DMS53 (cell line): ENCODE measurements at regions not wholly inside any gene's neighbourhood (a gene's known extent, or its start where the extent isn't known, plus 50 kb on each side); places are given as distances from the start of the nearest gene placed in this dataset.

ENCODE experiments used
- DNase-seq: peaks from one replicate; lab custom pipeline; 2025; lab: John Stamatoyannopoulos, UW

DNA sequence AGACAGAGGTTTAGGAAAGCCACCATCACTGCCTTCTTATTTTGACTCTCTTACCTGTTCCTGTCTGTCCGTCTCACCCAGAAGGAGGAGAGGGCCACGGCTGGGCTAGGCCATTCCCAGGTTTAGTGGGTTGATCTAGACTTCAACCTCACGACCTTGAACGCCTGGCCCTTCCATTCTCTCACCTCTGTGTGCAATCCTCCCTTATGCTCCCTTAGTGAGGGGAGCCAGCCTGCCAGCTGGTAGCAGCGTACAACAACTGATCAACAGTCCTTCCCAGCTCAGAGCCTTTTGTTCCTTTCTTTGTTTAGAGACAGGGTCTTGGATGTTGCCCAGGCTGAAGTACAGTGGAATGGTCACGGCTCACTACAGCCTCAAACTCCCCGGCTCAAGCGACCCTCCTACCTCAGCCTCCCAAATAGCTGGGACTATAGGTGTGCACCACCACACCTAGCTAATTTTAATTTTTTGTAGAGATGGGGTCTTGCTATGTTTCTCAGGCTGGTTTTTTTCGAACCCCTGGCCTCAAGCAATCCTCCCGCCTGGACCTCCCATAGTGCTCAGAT, 123.9 kb downstream of the ZNF664 start:
- DNase-seq: no peak

DNA sequence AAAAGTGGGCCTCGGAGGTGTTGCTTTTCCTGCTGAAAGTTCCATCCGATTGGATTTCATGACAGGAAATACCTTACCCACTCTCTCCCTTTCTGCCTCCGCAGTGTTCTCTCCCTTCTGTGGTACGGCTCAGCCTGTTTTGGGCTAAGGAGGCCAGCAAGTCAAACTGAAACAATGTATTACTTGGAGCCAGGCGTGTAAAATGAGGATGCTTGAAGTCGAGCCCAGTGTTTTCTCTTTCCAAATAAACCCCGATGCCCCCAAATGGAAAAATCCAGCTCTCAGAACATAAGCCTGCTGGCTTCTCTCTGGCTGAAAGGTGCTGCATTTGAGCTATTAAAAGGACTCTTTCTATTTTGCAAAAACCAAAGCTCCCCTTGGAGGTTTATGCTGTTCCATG, 124.7 kb downstream of the ZNF664 start:
- DNase-seq: no peak

DNA sequence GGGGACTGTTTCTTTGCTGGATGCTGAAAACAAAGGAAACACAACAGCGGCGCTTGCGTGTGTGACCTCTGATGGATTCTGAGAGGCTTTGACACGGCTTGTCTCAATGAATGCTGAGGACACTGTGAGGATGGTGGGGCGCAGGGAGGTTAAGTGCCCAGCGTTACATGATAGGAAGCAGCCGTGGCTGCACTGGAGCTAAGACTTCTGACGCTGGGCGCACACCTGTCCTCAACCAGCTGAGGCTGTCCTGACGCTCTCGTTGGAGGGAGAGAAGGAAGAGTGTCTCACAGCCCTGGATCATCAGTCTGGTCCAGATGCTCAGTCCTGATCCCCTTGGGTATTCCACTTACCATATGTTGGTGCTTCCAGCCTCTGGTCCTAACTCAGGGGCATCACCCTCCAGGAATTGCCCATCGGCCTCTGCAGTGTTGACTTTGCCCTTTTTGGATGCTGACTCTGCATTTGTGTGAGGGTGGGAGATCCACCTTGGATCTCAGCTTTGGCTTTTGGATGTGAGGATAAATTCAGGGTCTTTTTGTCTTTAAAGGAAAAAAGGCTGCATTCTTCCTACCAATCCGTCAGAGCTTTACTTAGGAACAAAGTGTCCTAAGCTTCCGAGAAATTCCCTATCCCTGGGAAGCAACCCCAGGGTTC, 125.2 kb downstream of the ZNF664 start:
- no peak for DNase-seq

DNA sequence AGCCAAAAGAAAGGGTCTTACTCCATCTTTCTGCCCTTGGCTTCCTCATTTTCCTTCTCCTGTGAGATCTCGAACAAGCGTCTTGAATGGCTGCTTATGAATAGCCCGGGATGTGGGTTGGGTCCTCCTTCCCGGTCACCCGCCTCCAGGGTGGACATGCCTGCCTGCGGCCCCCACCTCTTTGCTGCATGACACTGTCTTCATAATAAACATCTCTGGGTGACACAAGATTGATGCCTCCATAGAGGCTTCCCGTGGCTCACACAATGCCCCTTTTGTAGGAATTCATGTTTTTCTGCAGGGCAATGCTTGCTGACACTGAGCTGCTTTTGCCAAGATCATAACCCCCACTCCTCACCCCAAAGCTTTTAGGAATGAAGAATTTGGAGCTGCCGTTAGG, 125.9 kb downstream of the ZNF664 start:
- no peak for DNase-seq

DNA sequence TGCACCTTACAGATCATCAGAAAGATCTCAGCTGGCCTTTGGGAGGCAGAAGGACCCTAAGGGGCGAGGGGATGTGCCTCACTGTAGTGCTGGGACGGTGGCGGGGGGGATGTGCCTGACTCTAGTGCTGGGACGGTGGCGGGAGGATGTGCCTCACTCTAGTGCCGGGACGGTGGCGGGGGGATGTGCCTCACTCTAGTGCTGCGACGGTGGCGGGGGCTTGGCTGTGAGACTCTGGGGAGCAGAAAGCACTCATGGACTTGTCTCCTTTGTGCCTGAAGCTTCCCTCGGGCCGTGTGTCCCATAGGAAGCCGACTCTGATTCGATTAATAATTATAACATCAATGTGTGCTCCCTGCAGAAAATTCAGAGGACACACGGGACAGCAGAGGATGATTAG, 126.6 kb downstream of the ZNF664 start:
- DNase-seq: no peak

DNA sequence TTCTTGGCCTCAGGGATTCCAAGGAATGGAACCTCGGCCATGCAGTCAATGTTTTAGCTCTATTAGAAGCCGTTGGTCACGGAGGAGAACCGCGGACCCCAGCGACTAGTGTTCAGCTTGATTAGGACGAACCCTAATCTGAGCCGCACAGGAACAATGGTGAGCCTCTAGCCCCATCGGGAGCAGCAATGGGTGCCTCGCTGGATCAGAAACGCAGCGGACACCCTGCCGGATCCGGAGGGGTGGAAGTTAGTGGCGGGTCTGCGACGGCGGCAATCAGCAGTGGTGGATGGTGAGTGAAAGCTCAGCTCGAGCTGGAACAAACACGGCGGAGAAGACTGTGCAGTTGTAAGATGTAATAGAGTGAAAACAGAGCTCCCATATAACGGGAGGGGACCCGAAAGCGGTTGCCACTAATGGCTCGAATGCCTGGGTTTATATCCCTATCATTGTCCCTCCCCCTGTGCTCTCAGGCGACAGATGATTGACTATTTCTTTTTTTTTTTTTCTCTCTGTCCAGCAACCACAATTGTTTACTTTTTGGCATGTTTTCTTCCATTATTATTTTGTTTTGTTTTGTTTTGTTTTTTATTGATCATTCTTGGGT, 127.7 kb downstream of the ZNF664 start:
- DNase-seq: no peak

DNA sequence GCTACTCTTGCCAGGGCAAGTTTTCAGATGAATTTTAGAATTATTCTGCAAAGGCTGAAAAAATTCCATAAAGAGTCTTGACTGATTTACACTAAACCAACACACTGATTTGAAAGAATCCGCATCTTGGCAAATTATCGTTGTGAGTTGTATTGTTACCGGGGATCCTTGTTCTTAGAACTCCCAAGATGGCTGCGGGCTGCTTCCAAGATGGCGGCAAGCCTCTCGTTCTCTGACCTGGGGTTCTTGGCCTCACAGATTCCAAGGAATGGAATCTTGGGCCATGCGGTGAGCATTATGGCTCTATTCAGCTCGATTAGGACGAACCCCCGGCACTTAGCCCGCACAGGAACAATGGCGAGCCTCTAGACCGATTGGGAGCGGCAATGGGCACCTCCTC, 132.5 kb downstream of the ZNF664 start:
- no peak for DNase-seq

DNA sequence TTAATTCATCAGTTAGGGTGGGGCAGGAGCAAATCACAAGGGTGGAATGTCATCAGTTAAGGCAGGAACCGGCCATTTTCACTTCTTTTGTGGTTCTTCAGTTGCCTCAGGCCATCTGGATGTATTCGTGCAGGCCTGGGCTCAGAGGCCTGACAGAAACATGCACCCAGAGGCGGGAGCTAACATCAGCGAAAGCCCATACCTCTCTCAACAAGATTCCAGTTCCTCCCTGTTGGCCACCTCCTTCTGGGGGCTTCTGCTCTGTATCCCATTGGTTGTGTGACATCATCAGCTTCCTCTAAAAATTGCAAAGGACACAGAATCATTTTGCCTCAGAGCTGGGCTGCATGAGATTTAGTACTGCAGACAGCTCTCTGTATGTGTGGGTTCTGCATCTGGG, 134.3 kb downstream of the ZNF664 start:
- DNase-seq: no peak

DNA sequence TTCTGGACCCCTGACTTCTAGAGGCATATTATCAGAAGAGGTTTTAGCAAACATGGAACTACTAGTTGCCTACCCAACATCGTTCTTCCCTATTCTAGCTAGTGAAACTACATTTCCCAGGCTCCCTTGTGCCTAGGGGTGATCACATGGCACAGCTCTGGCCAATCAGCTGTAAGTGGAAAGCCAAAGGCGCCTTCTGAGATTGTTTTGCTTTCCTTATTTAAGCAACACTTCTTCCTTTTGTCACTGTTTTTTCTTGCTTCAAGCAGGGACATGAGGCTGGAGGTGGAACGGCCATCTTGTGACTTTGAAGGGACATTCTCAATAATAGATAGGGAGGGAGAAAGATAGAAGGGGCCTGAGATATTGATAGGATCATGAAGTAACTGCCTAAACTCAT, 136.7 kb downstream of the ZNF664 start:
- peak; percentile 28 for DNase-seq

DNA sequence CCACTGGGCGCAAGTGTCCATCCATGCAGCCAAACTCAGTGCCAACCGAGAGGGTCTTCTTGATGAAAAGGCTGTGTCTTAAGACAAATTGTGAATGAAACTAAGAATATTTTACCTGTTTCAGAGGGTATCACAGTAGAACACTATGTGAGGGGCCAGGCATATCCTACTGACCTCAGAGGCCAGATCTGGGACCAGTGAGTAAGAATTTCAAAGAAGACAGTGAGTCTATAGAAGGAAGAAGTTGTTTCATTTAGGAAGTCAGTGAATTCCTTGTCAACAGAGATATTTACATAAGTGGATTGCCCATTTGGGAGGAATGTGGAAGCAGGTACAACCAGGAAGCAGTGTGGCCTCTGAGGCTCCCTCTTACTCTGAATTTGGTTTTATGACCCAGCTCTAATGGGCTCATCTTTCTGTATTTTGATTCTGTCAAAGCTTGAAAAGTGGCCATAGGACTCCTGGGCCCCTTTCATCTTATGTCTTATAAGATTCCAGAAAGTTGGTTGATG, 137.4 kb downstream of the ZNF664 start:
- no peak for DNase-seq

DNA sequence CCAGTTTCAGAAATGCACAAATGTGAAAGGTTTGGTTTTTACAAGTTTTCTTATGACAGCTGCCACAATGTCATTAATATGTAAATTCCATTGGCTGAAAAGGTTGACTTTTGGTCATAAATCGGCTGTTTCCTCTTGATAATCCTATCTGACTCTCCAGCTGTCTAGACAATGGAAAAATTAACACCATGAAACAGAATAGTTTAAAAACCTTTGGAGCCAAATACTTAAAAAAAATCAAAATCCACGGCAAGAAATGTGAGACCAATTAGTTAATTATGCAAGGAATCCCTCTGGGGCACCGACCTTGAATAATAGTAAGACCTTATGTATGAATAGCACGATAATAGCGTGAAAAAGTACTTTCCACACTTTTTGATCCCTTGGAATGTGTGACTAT, 138.0 kb downstream of the ZNF664 start:
- no peak for DNase-seq

DNA sequence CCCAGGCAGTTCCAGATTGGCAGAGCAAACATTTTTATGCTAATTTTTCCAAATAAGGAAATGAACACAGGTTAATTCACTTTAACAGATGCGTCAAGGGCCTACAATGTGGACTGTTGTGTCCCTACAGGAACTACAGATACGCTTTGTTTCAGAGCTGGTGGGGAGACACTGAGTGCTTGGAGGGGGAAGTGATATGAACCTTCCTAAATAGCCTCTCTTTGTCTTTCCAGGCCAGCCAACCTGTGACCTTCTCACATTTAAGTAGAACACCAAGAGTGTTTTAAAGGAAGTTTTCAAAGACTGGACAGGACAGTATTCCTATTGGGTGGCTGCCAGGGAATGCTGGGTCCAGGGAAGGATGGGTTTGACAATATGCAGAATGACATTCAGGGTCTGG, 141.3 kb downstream of the ZNF664 start:
- no peak for DNase-seq

DNA sequence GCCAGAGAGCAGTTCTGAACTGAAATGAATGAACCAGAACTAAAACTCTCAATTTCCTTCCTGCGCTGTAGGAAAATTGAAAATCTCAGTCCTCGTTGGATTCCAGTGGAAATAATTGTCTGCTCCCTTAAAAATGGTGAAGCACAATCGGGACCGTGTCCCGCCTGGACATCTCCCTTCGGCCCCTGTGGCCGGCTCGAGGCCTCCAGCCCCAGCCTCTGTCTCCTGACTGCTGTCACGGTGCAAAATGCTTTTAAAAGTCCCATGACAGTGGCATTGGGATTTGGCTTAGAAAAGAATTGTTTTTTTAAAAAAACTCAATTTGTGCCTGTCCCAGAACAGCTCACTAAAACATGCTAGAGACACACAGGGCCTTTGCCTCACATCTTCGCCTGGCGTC, 142.5 kb downstream of the ZNF664 start:
- DNase-seq: no peak

DNA sequence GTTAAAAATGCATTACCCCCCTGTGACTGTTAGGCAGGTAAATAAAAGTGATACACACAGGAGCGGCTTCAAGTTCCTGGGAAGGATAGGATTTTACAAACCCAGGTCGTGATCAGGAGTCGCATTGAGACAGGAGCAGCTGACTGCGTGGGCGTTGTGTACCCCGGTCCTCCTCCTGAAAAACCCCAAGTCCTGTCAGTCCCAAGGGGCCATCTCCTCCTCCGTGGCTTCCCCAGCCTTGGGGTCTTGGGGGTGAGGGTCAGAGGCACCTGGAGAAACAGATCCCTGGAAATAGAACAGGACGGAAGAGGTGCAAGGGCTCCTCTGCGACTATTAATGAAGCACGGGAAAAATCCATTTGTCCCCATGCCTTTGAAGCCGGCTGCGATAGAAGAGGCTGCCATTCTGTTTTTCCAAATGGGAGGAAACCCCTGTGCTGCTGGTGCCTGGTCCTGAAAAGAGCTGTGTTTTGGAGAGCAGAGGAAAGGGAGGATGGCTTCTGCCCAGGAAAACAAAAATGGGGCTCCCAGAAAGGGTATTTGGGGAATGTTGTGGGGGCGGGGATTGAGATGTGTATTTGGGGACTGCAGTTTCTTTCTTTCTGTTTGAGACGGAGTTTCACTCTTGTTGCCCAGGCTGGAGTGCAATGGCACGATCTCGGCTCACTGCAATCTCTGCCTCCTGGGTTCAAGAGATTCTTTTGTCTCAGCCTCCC, 143.1 kb downstream of the ZNF664 start:
- DNase-seq: no peak

DNA sequence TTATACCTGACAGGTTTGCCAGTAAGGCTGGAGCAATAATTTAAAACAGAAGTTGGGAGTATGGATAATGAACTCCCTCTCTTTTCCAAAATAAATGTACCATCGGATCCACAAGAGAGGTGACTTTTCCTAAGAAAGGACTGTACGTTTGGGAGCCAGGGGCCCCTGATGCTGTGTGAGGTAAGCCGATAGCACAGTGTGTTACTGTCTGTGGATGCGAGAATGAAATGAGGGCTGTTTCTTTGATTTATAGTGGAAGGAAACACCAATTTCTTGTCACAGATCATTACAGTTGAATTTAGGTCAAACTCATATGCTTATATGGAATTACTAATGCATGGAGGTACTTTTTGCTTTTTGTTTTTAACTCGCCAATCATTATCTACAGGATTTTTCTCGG, 147.7 kb downstream of the ZNF664 start:
- no peak for DNase-seq

DNA sequence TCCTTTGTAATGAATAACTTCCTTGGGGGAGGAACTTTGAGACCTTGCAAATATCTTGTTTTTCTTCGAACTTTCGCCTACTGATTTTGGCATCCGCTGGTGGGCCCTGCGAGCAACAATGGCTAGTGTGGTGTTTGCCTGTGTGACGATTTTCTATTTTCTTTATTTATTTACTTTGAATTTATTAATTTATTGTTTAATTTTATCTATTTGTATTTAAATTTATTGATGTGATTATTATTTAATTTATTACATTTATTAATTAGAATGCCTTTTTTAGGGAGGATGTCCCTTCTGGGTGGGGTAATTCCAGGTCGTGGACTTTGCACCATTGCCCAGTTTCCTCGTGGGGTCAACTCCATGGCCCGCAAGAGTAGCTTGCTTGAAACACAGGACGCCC, 149.7 kb downstream of the ZNF664 start:
- no peak for DNase-seq

DNA sequence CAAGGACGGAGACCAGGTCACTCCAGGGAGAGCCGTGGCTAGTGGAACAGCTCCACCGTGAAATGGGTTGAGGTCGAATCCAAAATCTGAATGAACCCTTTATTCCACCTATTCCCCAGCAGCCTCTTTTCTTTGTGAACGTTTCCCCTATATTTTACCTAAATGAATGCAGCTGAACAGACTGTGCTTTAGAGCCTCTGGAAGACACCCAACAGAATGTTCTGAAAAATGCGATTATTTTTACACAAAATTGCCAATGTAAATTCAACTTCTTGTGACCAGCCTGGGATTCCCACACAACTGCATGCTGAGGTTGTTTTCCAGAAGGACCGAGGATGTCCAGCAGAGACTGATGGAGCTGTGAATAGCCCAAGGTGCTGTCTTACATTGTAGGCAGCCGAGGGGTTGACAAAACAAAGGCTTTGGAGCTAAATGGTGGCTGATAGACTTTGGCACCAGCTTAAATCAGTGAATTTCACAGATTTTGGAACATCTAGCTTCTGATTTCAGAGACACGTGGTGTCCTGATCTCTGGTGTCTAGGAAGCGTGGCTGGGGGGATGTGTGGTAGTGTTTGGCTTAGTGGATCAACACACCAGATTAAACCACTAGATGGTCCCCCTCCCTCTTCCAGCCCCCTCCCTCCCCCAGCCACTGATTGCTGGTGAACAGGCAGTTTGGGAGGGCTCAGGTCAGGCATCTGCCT, 150.4 kb downstream of the ZNF664 start:
- no peak for DNase-seq

DNA sequence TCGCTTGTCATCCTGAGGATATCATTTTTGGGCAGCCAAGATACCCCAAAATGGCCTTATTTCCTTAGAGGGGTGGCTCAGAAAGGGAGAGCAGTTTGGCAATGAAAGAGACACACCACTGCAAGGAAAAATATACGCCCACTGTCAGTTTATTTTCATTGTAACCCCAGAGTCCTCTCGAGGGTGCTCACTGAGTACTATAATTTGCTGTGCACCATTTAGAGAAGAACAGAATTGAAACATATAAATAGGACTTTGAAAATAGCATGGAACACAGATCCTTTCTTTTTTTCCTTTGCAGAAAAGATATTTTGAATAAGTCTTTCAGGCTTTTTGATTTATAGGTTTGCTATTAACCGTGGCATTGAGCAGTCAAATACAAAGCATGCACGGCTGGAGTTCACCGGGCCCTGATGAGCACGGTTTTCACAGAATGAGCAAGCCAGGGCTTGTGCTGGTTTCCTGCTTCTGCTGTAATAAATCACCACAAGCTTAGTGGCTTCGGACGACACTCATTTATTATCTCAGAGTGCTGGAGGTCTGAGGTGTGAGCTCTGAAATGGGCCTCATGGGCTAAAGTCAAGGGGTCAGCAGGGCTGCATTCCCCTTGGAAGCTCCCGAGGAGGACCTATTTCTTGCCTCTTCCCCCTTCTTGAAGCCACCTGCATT, 152.3 kb downstream of the ZNF664 start:
- no peak for DNase-seq

DNA sequence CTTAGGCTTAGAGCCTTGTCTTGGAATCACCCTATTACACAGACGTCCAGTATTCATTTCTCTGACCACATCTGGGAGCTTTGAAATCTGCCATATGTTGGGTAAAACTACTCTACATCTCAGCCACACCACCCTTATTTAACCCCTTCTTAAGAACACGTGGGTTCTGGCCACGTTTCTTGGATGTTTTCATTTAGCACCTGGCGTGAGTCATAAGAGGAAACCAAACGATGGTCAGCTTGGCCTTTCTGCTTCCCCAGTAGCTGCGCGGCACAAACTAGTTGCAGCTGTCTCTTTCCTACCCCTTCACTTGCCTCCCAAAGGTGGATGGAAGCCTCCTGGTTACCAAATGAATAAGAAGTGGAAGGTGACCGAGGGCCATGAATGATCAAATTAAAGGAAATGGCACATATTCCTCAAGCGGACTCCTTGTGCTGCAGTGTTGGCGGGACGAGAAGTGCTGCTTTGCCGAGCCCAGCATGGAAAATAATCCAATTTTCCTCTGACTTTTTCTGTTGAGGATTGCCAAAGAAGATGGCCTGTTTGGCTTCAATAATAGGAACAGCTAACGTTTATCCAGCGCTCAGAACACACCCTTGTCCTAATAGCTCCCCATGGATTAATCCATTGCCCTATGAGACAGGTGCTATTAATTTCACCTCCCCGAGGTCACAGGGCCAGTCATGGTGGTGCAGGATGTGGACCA, 154.1 kb downstream of the ZNF664 start:
- no peak for DNase-seq

DNA sequence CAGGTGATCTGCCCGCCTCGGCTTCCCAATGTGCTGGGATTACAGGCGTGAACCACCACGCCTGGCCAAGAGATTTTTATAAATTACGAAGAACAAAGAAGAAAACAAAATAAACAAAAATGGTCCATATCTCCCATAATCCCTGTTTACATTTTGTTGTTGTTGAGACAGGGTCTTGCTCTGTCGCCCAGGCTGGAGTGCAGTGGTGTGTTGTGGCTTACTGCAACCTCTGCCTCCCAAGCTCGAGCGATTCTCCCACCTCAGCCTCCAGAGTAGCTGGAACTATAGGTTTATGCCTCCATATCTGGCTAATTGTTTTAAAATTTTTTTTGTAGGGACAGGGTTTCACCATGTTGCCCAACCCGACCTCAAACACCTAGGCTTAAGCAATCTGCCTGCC, 156.1 kb downstream of the ZNF664 start:
- no peak for DNase-seq
